GM19438 (cell line): ENCODE measurements at regions not wholly inside any gene's neighbourhood (a gene's known extent, or its start where the extent isn't known, plus 50 kb on each side); places are given as distances from the start of the nearest gene placed in this dataset.
"Not testable (repeated sequence)": the region's sequence is repeated elsewhere in the genome, so short reads cannot be mapped to it uniquely, and the experiment has no call there.

Experiments used
- ATAC-seq: cut with Tn5 transposase; IDR thresholded peaks from one replicate; pipeline ENCODE4 v1.9.1; 2021; ENCODE audit warnings: low read depth; ENCODE audit not compliant: unreplicated experiment

GRCh38 chr10:124324856-124325632 lies 93.7 kb downstream of the OAT start:
- ATAC-seq = no peak

GRCh38 chr10:124324451-124324850 lies 94.3 kb downstream of the OAT start:
- ATAC-seq = no peak

- no peak for ATAC-seq
These were observed 94.9 kb downstream of the OAT start for GRCh38 chr10:124323806-124324205.

- ATAC-seq = no peak
These were observed 95.5 kb downstream of the OAT start for GRCh38 chr10:124323111-124323725.

- no peak for ATAC-seq
These were observed 96.3 kb downstream of the OAT start for GRCh38 chr10:124322191-124322980.

- no peak for ATAC-seq
These were observed 97.2 kb downstream of the OAT start for GRCh38 chr10:124321433-124322089.

- no peak for ATAC-seq
These were observed 97.8 kb downstream of the OAT start for GRCh38 chr10:124320778-124321432.

- no peak for ATAC-seq
These were observed 98.8 kb downstream of the OAT start for GRCh38 chr10:124319926-124320391.

- not testable (repeated sequence) for ATAC-seq
These were observed 99.2 kb downstream of the OAT start for GRCh38 chr10:124319520-124319919.

- no peak for ATAC-seq
These were observed 99.9 kb downstream of the OAT start for GRCh38 chr10:124318811-124319210.

- ATAC-seq = no peak
These were observed 100.6 kb downstream of the OAT start for GRCh38 chr10:124318076-124318475.

GRCh38 chr10:124316326-124316725 lies 102.4 kb downstream of the OAT start:
- no peak for ATAC-seq

GRCh38 chr10:124315591-124316270 lies 103.0 kb downstream of the OAT start:
- ATAC-seq = no peak

- no peak for ATAC-seq
These were observed 105.3 kb downstream of the OAT start for GRCh38 chr10:124313374-124313773.

- no peak for ATAC-seq
These were observed 109.9 kb downstream of the OAT start for GRCh38 chr10:124308811-124309210.

- ATAC-seq = no peak
These were observed 110.6 kb downstream of the OAT start for GRCh38 chr10:124308056-124308645.

- ATAC-seq = no peak
These were observed 111.1 kb downstream of the OAT start for GRCh38 chr10:124307591-124307990.

- no peak for ATAC-seq
These were observed 111.8 kb downstream of the OAT start for GRCh38 chr10:124306922-124307371.

- no peak for ATAC-seq
These were observed 112.2 kb downstream of the OAT start for GRCh38 chr10:124306520-124306919.
